ENCODE measurements at regions not wholly inside any gene's neighbourhood (a gene's known extent, or its start where the extent isn't known, plus 50 kb on each side); places are given as distances from the start of the nearest gene placed in this dataset.

- no peak for TF ChIP-seq CTCF (IDR thresholded peaks at IDR 0.05)
- TF ChIP-seq POLR2A (IDR thresholded peaks at IDR 0.05): no peak
These were observed 315.3 kb upstream of the DUSP10 start for GRCh38 chr1:222057162-222057561.

All from uterus (tissue), 2 donors.